CD4-positive, CD25-positive, alpha-beta regulatory T cell (primary cell): ENCODE measurements at regions not wholly inside any gene's neighbourhood (a gene's known extent, or its start where the extent isn't known, plus 50 kb on each side); places are given as distances from the start of the nearest gene placed in this dataset.
"Not testable (repeated sequence)": the region's sequence is repeated elsewhere in the genome, so short reads cannot be mapped to it uniquely, and the experiment has no call there.

Experiments
- ATAC-seq, 2 donors: fragments of 150-1000 bp; cut with Tn5 transposase; one replicate each; pipeline ENCODE4 v1.10.0; 2021; ENCODE audit warnings: low read depth in 2 of 2, moderate number of reproducible peaks in 2 of 2, moderate library complexity in 1 of 2
- DNase-seq, 3 donors: peaks; one replicate each; pipeline versions ENCODE4 v3.0.0 to v3.0.0-alpha.2; 2012 to 2022; ENCODE audit warnings: mixed read lengths in 1 of 3
- H3K27ac ChIP-seq: one replicate; pipeline ENCODE4 v1.7.0; 2013; ENCODE audit warnings: mild to moderate bottlenecking, low read length; ENCODE audit not compliant: insufficient read depth, poor library complexity, severe bottlenecking
- H3K27me3 ChIP-seq: one replicate; pipeline ENCODE4 v1.7.0; 2013; ENCODE audit warnings: low read length; ENCODE audit not compliant: control insufficient read depth, insufficient read depth
- H3K36me3 ChIP-seq: one replicate; pipeline ENCODE4 v1.7.0; 2013; ENCODE audit warnings: mild to moderate bottlenecking, low read length, moderate library complexity; ENCODE audit not compliant: control insufficient read depth, insufficient read depth
- H3K4me1 ChIP-seq: 2 replicates; pipeline ENCODE4 v1.7.0; 2013; ENCODE audit warnings: mild to moderate bottlenecking, low read length; ENCODE audit not compliant: insufficient read depth, control insufficient read depth, poor library complexity, severe bottlenecking
- H3K4me3 ChIP-seq: one replicate; pipeline ENCODE4 v1.7.0; 2013; ENCODE audit warnings: low read depth, mild to moderate bottlenecking, low read length, moderate library complexity
- H3K9me3 ChIP-seq, 2 experiments: 1 replicate in 1 of 2; 2 replicates in 1 of 2; pipeline ENCODE4 v1.7.0; 2013; ENCODE audit warnings: low read length in 2 of 2, mild to moderate bottlenecking in 1 of 2, moderate library complexity in 1 of 2; ENCODE audit not compliant: control insufficient read depth in 2 of 2
- H3K27ac Mint-ChIP-seq, 3 donors: one replicate each; pipeline ENCODE4 v1.8.0; 2020 to 2022; ENCODE audit warnings: mild to moderate bottlenecking in 3 of 3, mixed read lengths in 3 of 3, moderate library complexity in 2 of 3
- H3K27me3 Mint-ChIP-seq: one replicate; pipeline ENCODE4 v1.8.0; 2022; ENCODE audit warnings: mild to moderate bottlenecking, mixed read lengths
- H3K36me3 Mint-ChIP-seq: one replicate; pipeline ENCODE4 v1.8.0; 2020; ENCODE audit warnings: mixed read lengths
- H3K4me1 Mint-ChIP-seq, 4 donors: one replicate each; pipeline ENCODE4 v1.8.0; 2020 to 2022; ENCODE audit warnings: mixed read lengths in 4 of 4, mild to moderate bottlenecking in 1 of 4
- H3K4me3 Mint-ChIP-seq, 4 donors: one replicate each; pipeline ENCODE4 v1.8.0; 2020 to 2022; ENCODE audit warnings: mild to moderate bottlenecking in 4 of 4, mixed read lengths in 4 of 4, moderate library complexity in 3 of 4
- H3K9me3 Mint-ChIP-seq, 7 donors: one replicate each; pipeline ENCODE4 v1.8.0; 2020 to 2022; ENCODE audit warnings: mixed read lengths in 7 of 7, mild to moderate bottlenecking in 3 of 7, moderate library complexity in 2 of 7

DNA sequence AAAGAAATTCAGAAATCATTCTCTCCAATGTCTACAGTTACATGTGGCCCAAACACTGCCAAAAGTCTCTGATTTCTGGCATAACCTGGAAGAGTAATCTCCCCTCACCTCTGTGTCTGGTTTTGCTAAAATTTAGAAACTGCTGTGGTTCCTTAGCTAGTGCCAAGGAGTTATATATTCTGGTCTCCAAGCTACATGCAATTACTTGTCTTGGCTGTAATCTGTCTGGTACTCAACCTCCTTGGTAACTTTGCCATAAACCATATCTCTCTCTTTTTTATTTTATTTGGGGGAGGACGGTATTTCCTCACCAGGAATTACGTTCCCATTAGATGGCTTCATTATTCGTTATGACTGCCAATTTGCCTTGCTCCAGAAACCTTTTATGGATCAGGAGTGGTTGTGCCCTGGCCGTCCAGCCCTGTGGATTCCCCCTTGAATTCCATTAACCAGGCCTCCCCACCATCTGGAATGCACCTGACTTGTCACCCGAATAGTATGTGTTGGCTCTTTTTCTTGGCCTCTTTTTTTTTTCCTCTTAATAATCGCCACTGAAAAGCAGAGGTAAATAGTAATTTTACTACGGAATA, 400.0 kb downstream of the CD83 start:
- Histone ChIP-seq H3K27me3 (no peaks in the 10 kb centered on the region), H3K27ac (no peak overlapping the region), H3K4me1 (no peaks in the 10 kb centered on the region), H3K4me3 (no peak overlapping the region), H3K36me3 (no peaks in the 10 kb centered on the region), H3K9me3 (no peaks in the 10 kb centered on the region)
- H3K27me3 Mint-ChIP-seq = no peaks in the 10 kb centered on the region
- no peaks in the 10 kb centered on the region for H3K36me3 Mint-ChIP-seq
- no peaks in the 10 kb centered on the region for H3K9me3 Mint-ChIP-seq
- H3K27ac Mint-ChIP-seq = no peak overlapping the region
- no peak for DNase-seq
- no peak overlapping the region for H3K4me3 Mint-ChIP-seq
- H3K4me1 Mint-ChIP-seq = no peaks in the 10 kb centered on the region
- no peak for ATAC-seq

DNA sequence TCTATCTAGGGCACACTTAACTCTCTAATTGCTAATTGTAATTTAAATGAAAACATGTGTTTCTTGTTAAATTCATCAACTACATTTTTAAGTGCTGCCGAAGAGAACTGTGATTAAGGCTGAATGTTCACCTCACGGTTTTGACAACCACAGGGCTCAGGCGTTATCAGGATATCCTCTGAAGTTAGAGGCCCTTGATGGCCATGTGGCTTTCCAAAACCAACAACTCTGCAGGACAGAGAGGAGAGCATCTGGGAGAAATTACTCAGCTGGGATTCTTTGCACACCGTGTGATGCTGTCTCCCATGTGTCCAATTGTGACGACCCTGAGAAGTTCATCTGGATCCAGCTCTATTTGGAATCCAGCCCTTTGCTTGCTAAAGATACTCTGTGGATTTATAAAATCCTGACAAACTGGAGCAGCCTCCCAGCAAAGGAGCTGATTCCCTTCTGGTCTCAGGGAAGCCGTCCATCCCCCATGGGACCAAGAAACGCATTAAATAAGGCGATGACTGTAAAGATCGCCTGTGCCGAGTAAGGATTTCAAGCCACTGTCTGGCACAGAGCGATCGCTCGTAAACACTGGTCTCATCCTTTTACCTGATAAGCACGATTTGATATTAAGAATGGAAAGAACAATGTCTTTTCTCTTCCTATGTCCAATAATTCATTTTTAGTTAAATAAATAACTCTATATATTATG, 401.1 kb downstream of the CD83 start:
- Mint-ChIP-seq H3K36me3 (no peaks in the 10 kb centered on the region), H3K27me3 (no peaks in the 10 kb centered on the region), H3K4me3 (no peak overlapping the region), H3K27ac (no peak overlapping the region), H3K9me3 (no peaks in the 10 kb centered on the region), H3K4me1 (no peaks in the 10 kb centered on the region)
- DNase-seq = no peak
- H3K27ac ChIP-seq = no peak overlapping the region
- ATAC-seq = no peak
- no peaks in the 10 kb centered on the region for H3K36me3 ChIP-seq
- no peak overlapping the region for H3K4me3 ChIP-seq
- no peaks in the 10 kb centered on the region for H3K27me3 ChIP-seq
- no peaks in the 10 kb centered on the region for H3K9me3 ChIP-seq
- H3K4me1 ChIP-seq = no peaks in the 10 kb centered on the region

DNA sequence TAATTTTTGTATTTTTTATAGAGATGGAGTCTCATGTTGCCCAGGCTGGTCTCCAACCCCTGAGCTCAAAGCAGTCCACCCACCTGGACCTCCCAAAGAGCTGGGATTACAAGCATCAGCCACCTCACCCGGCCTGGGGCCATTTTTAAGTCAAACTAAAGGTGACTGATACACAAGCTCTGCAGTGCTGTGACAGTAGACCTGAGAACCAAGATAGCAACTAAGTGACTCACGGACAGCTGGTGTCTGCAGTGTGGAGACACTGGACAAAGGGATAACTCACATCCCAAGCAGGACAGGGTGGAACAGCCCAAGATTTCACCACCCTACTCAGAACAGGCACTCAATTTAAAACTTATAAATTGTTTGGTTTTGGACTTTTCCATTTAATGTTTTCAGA, 402.5 kb downstream of the CD83 start:
- H3K36me3 Mint-ChIP-seq = peaks cover 3% of the 10 kb centered on the region
- ATAC-seq (no peak), DNase-seq (no peak)
- H3K27me3 Mint-ChIP-seq = no peaks in the 10 kb centered on the region
- Histone ChIP-seq H3K36me3 (no peaks in the 10 kb centered on the region), H3K4me3 (no peak overlapping the region), H3K27ac (no peak overlapping the region), H3K27me3 (no peaks in the 10 kb centered on the region), H3K4me1 (no peaks in the 10 kb centered on the region), H3K9me3 (no peaks in the 10 kb centered on the region)
- no peaks in the 10 kb centered on the region for H3K9me3 Mint-ChIP-seq
- H3K4me1 Mint-ChIP-seq = no peaks in the 10 kb centered on the region
- H3K4me3 Mint-ChIP-seq = no peak overlapping the region
- H3K27ac Mint-ChIP-seq = no peak overlapping the region

DNA sequence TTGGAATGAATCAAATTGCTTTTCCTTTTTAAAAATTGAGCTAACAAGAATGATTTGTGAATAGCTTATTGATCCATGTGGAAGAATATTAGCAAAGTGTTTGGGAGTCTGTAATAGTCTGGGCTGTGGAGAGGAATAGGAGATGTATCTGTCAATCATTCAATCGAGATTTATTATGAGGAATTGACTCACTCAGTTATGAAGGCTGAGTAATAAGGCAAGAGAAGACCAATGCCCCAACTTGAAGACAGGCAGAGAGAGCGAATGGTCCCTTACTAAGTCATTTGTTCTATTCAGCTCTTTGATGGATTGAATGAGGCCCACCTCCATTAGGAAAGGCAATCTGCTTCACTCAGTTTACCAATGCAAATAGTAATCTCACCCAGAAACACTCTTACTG, 403.0 kb downstream of the CD83 start:
- no peak for ATAC-seq
- Mint-ChIP-seq H3K36me3 (peaks cover 3% of the 10 kb centered on the region), H3K4me3 (no peak overlapping the region), H3K9me3 (no peaks in the 10 kb centered on the region), H3K27ac (no peak overlapping the region), H3K27me3 (no peaks in the 10 kb centered on the region), H3K4me1 (no peaks in the 10 kb centered on the region)
- no peaks in the 10 kb centered on the region for H3K27me3 ChIP-seq
- H3K36me3 ChIP-seq = no peaks in the 10 kb centered on the region
- no peak for DNase-seq
- H3K4me3 ChIP-seq = no peak overlapping the region
- no peak overlapping the region for H3K27ac ChIP-seq
- no peaks in the 10 kb centered on the region for H3K4me1 ChIP-seq
- no peaks in the 10 kb centered on the region for H3K9me3 ChIP-seq

DNA sequence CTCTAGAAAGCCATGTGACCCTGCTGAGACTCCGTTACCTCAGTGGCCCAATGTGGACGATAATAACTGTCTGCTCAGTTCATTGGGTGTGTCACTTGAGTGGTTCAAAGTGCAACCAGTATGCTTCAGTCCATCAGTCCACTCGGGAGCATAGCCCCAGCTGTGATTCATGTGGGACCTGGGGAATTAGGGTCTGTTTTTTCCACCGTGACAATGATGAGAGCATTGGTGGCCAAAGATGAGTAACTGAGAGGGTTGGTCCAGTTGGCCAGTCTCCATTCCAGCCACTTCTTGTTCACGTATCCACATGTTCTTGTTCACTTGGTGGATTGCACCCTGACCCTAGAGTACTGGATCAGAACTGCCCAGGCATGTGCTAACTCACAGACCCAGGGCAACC, 403.6 kb downstream of the CD83 start:
- peaks cover 3% of the 10 kb centered on the region for H3K36me3 Mint-ChIP-seq
- H3K27ac ChIP-seq = no peak overlapping the region
- no peaks in the 10 kb centered on the region for H3K27me3 ChIP-seq
- H3K4me3 ChIP-seq = no peak overlapping the region
- H3K9me3 ChIP-seq = no peaks in the 10 kb centered on the region
- no peaks in the 10 kb centered on the region for H3K9me3 Mint-ChIP-seq
- H3K4me1 ChIP-seq = no peaks in the 10 kb centered on the region
- no peaks in the 10 kb centered on the region for H3K4me1 Mint-ChIP-seq
- ATAC-seq (no peak), DNase-seq (no peak)
- no peaks in the 10 kb centered on the region for H3K27me3 Mint-ChIP-seq
- H3K4me3 Mint-ChIP-seq = no peak overlapping the region
- H3K27ac Mint-ChIP-seq = no peak overlapping the region
- H3K36me3 ChIP-seq = no peaks in the 10 kb centered on the region

DNA sequence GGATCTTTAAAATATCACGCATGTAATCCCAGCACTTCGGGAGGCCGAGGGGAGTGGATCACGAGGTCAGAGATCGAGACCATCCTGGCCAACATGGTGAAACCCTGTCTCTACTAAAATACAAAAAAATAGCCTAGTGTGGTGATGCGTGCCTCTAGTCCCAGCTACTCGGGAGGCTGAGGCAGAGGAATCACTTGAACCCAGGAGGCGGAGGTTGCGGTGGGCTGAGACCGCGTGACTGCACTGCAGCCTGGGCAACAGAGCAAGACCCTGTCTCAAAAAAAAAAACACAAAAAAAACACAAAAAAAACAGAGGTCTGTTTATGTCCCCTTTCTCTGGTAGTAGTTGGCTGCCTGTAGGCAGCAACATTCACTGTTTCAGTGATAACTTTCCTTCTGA, 404.3 kb downstream of the CD83 start:
- not testable (repeated sequence) for H3K36me3 ChIP-seq, DNase-seq, H3K27me3 ChIP-seq, H3K9me3 ChIP-seq, H3K27me3 Mint-ChIP-seq, H3K27ac ChIP-seq, H3K4me1 ChIP-seq, ATAC-seq, H3K4me1 Mint-ChIP-seq, H3K4me3 ChIP-seq, H3K27ac Mint-ChIP-seq, H3K4me3 Mint-ChIP-seq, H3K36me3 Mint-ChIP-seq, H3K9me3 Mint-ChIP-seq

DNA sequence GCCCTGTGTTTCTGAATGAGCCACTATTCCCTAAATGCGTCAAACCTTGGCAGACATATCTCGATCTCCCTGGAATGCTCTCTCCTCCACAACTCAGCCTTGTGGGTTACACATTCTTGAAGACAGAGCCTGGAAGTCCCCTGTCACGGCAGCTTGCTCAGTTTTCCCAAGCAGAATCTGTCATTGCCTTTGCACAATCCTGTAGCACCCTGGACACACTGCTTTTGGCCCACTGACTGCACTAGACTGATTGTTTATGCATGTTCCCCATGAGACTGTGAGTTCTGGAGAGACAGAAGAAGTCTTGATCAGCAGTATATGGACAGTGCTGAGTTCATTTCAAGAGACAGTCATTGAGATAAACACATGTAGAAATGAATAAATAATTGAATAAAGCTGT, 406.7 kb downstream of the CD83 start:
- H3K27ac ChIP-seq = no peak overlapping the region
- peaks cover 0 to 8% (median 3%) of the 10 kb centered on the region in 7 donors for H3K9me3 Mint-ChIP-seq
- no peaks in the 10 kb centered on the region for H3K27me3 ChIP-seq
- DNase-seq (no peak), ATAC-seq (no peak)
- no peaks in the 10 kb centered on the region for H3K4me1 Mint-ChIP-seq
- H3K27me3 Mint-ChIP-seq = peaks cover 4% of the 10 kb centered on the region
- peaks cover 0 to 4% of the 10 kb centered on the region in 2 experiments for H3K9me3 ChIP-seq
- H3K4me3 Mint-ChIP-seq = no peak overlapping the region
- no peaks in the 10 kb centered on the region for H3K4me1 ChIP-seq
- H3K27ac Mint-ChIP-seq = no peak overlapping the region
- H3K36me3 Mint-ChIP-seq = peaks cover 3% of the 10 kb centered on the region
- no peaks in the 10 kb centered on the region for H3K36me3 ChIP-seq
- no peak overlapping the region for H3K4me3 ChIP-seq

DNA sequence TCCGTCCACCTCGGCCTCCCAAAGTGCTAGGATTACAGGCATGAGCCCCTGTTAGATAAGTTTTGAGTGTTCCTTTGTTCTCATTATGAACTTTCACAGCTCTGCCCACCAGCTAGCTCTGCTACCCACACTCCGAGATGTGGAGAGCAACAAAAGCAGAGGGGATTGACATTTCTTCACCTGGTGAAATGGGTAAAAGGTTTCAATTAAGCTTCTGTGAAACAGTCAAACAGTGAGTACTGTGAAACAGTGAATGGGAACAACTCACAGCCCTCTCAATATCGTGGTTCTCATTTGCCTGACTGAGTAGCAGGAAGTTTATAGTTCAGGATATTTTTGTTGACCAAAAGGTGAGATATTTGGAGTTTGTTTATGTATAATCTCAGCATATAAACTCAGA, 412.8 kb downstream of the CD83 start:
- H3K27ac ChIP-seq = no peak overlapping the region
- H3K4me3 ChIP-seq = no peak overlapping the region
- Mint-ChIP-seq H3K9me3 (peaks cover 0 to 8% (median 3%) of the 10 kb centered on the region in 7 donors), H3K4me3 (no peak overlapping the region), H3K27me3 (peaks cover 9% of the 10 kb centered on the region), H3K4me1 (no peaks in the 10 kb centered on the region), H3K36me3 (no peaks in the 10 kb centered on the region), H3K27ac (no peak overlapping the region)
- no peaks in the 10 kb centered on the region for H3K27me3 ChIP-seq
- peaks cover 0 to 4% of the 10 kb centered on the region in 2 experiments for H3K9me3 ChIP-seq
- ATAC-seq = no peak
- no peak for DNase-seq
- no peaks in the 10 kb centered on the region for H3K4me1 ChIP-seq
- no peaks in the 10 kb centered on the region for H3K36me3 ChIP-seq
